HUES48 (cell line): ENCODE measurements at regions not wholly inside any gene's neighbourhood (a gene's known extent, or its start where the extent isn't known, plus 50 kb on each side); places are given as distances from the start of the nearest gene placed in this dataset.
"Not testable (repeated sequence)": the region's sequence is repeated elsewhere in the genome, so short reads cannot be mapped to it uniquely, and the experiment has no call there.

Source experiments
- H3K27ac ChIP-seq: one replicate; pipeline ENCODE4 v1.7.0; 2013; ENCODE audit warnings: low read depth, low read length, inconsistent platforms
- H3K27me3 ChIP-seq: 2 replicates; pipeline ENCODE4 v1.6.1; 2013; ENCODE audit warnings: mild to moderate bottlenecking, low read length; ENCODE audit not compliant: control insufficient read depth, insufficient read depth
- H3K36me3 ChIP-seq: 2 replicates; pipeline ENCODE4 v1.6.1; 2013; ENCODE audit warnings: low read length; ENCODE audit not compliant: control insufficient read depth, insufficient read depth
- H3K4me1 ChIP-seq: 2 replicates; pipeline ENCODE4 v1.6.1; 2013; ENCODE audit warnings: mild to moderate bottlenecking, low read length; ENCODE audit not compliant: control insufficient read depth, insufficient read depth
- H3K4me3 ChIP-seq: 2 replicates; pipeline ENCODE4 v1.5.1; 2013; ENCODE audit warnings: mild to moderate bottlenecking, low read depth, low read length
- H3K9ac ChIP-seq: 2 replicates; pipeline ENCODE4 v1.6.1; 2013; ENCODE audit warnings: mild to moderate bottlenecking, low read depth, low read length, moderate library complexity
- H3K9me3 ChIP-seq: 2 replicates; pipeline ENCODE4 v1.6.1; 2013; ENCODE audit warnings: low read length; ENCODE audit not compliant: control insufficient read depth, insufficient read depth

- Histone ChIP-seq H3K27ac (no peak overlapping the region), H3K4me3 (no peak overlapping the region), H3K27me3 (no peaks in the 10 kb centered on the region), H3K36me3 (no peaks in the 10 kb centered on the region), H3K4me1 (peaks cover 8% of the 10 kb centered on the region; the same call in 1 of the 2 replicates), H3K9ac (no peak overlapping the region), H3K9me3 (no peaks in the 10 kb centered on the region)
Measured at GRCh38 chr2:35463805-35464596, 891.6 kb upstream of the CRIM1 start.

DNA sequence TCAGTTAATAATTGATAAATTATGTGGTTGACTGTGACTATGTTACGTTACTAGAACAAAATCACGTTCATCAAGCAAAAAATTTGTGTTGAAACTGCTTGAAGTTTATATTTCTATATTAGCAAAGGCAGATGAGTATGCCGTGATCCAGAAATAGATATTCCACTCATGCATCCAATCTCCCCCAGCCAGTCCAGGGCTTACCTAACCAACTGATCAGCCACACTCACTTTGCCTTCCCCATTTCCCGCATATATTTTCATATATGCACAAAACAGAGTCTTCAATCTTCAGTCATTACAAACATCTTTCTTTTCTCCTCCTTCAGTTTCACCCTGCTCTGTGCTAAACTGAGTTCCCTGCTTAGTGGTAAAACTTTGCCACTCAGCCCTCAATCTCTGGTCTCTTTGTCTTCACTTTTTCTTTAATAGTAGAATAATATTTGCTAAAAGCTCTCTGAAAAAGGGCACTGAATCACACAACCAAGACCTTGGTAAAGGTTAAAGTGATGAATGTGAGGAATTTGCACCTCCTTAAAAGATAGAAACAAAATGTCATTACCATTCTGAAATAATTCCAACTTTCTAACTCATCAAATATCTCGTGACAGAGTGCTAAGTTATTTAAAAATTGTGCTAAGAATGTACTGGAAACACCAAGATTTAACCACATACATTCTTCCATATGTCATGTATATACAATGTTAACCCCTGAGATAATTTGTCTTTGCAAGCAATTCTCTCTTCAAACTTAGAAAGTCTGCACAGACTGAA lies 893.2 kb upstream of the CRIM1 start:
- Histone ChIP-seq H3K9me3 (no peaks in the 10 kb centered on the region), H3K4me3 (no peak overlapping the region), H3K27me3 (no peaks in the 10 kb centered on the region), H3K4me1 (no peaks in the 10 kb centered on the region), H3K36me3 (no peaks in the 10 kb centered on the region), H3K27ac (no peak overlapping the region), H3K9ac (no peak overlapping the region)

- no peak overlapping the region for H3K4me3 ChIP-seq
- no peaks in the 10 kb centered on the region for H3K9me3 ChIP-seq
- H3K36me3 ChIP-seq, result no peaks in the 10 kb centered on the region
- no peaks in the 10 kb centered on the region for H3K4me1 ChIP-seq
- no peak overlapping the region for H3K27ac ChIP-seq
- H3K9ac ChIP-seq, result no peak overlapping the region
- H3K27me3 ChIP-seq, result no peaks in the 10 kb centered on the region
Measured at GRCh38 chr2:35461406-35461805, 894.2 kb upstream of the CRIM1 start.

- H3K9me3 ChIP-seq, result no peaks in the 10 kb centered on the region
- H3K9ac ChIP-seq, result no peak overlapping the region
- no peaks in the 10 kb centered on the region for H3K27me3 ChIP-seq
- peaks cover 3% of the 10 kb centered on the region; the same call in 1 of the 2 replicates for H3K4me1 ChIP-seq
- no peak overlapping the region for H3K4me3 ChIP-seq
- no peak overlapping the region for H3K27ac ChIP-seq
- H3K36me3 ChIP-seq, result no peaks in the 10 kb centered on the region
Measured at GRCh38 chr2:35454966-35455638, 900.5 kb upstream of the CRIM1 start.

GRCh38 chr2:35447821-35448220 lies 907.8 kb upstream of the CRIM1 start:
- Histone ChIP-seq H3K27me3 (no peaks in the 10 kb centered on the region), H3K4me3 (no peak overlapping the region), H3K27ac (no peak overlapping the region), H3K9ac (no peak overlapping the region), H3K9me3 (no peaks in the 10 kb centered on the region), H3K36me3 (no peaks in the 10 kb centered on the region), H3K4me1 (peaks cover 6% of the 10 kb centered on the region)

GRCh38 chr2:35447215-35447614 lies 908.4 kb upstream of the CRIM1 start:
- Histone ChIP-seq H3K36me3 (no peaks in the 10 kb centered on the region), H3K9ac (no peak overlapping the region), H3K4me3 (no peak overlapping the region), H3K9me3 (no peaks in the 10 kb centered on the region), H3K27ac (no peak overlapping the region), H3K27me3 (no peaks in the 10 kb centered on the region), H3K4me1 (peaks cover 6% of the 10 kb centered on the region)

DNA sequence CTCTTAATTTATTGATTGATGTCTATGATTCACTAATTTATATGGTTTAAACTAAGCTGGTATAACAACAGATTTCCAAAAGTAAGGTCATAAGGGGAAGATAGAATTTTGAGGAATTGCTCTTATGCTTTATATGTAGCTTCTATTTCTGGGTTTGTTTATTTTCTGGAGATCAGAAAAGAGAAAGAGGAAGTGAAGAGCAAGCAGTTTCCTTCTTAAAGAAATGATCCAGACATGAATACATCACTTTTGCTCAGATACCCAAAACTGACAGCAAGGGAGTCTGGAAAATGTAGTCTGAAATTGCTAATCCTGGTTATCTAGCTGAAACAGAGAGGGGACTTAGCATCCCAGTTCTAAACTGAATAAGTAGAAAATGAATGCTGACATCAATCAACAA lies 912.5 kb upstream of the CRIM1 start:
- no peak overlapping the region for H3K9ac ChIP-seq
- no peaks in the 10 kb centered on the region for H3K27me3 ChIP-seq
- H3K9me3 ChIP-seq, result no peaks in the 10 kb centered on the region
- H3K36me3 ChIP-seq, result no peaks in the 10 kb centered on the region
- H3K27ac ChIP-seq, result no peak overlapping the region
- peaks cover 3% of the 10 kb centered on the region; the same call in 1 of the 2 replicates for H3K4me1 ChIP-seq
- H3K4me3 ChIP-seq, result no peak overlapping the region

GRCh38 chr2:35441575-35441974 lies 914.0 kb upstream of the CRIM1 start:
- not testable (repeated sequence) for H3K36me3 ChIP-seq, H3K9me3 ChIP-seq, H3K4me1 ChIP-seq, H3K27me3 ChIP-seq
- peak overlapping the region; percentile 70 for H3K27ac ChIP-seq
- peak overlapping the region; percentile 50 for H3K4me3 ChIP-seq
- peak overlapping the region; percentile 44 for H3K9ac ChIP-seq

GRCh38 chr2:35440308-35440707 lies 915.3 kb upstream of the CRIM1 start:
- H3K9me3 ChIP-seq, H3K36me3 ChIP-seq, H3K9ac ChIP-seq, H3K27me3 ChIP-seq: not testable (repeated sequence)
- Histone ChIP-seq H3K4me3 (peak overlapping the region; percentile 40; the same call in 1 of the 2 replicates), H3K27ac (peak overlapping the region; percentile 59), H3K4me1 (peaks cover 14% of the 10 kb centered on the region)

GRCh38 chr2:35436893-35437292 lies 918.7 kb upstream of the CRIM1 start:
- H3K27me3 ChIP-seq, H3K36me3 ChIP-seq, H3K9ac ChIP-seq, H3K4me3 ChIP-seq, H3K9me3 ChIP-seq: not testable (repeated sequence)
- Histone ChIP-seq H3K4me1 (peaks cover 12% of the 10 kb centered on the region), H3K27ac (peak overlapping the region; percentile 80)

- Histone ChIP-seq H3K9ac (no peak overlapping the region), H3K4me1 (no peaks in the 10 kb centered on the region), H3K4me3 (no peak overlapping the region), H3K36me3 (no peaks in the 10 kb centered on the region), H3K27ac (no peak overlapping the region), H3K9me3 (no peaks in the 10 kb centered on the region), H3K27me3 (no peaks in the 10 kb centered on the region)
Measured at GRCh38 chr2:35428548-35428947, 927.0 kb upstream of the CRIM1 start.
